ENCODE measurements at regions not wholly inside any gene's neighbourhood (a gene's known extent, or its start where the extent isn't known, plus 50 kb on each side); places are given as distances from the start of the nearest gene placed in this dataset.

- intact Hi-C loops (cut with DNase I): loop anchor here in 1 of 10 donors (10.0 kb wide), 1 partner anchor 60 kb away; no protein-coding TSS in a partner anchor
- Histone ChIP-seq H3K4me3 (no peak overlapping the region), H3K9me3 (peaks cover 0 to 5% (median 0%) of the 10 kb centered on the region in 12 donors), H3K27me3 (no peaks in the 10 kb centered on the region), H3K4me1 (peaks cover 0 to 20% (median 0%) of the 10 kb centered on the region in 12 donors), H3K36me3 (no peaks in the 10 kb centered on the region), H3K27ac (no peak overlapping the region)
- WGBS, 4 donors: 91 to 100% (median 96%) methylated on average over 1 of the region's 1 CpG
- ATAC-seq: no peak
- TF ChIP-seq CTCF (IDR thresholded peaks at IDR 0.05): no peak
- TF ChIP-seq POLR2A (IDR thresholded peaks at IDR 0.05): no peak
- no peak for DNase-seq
These were observed 72.2 kb upstream of the IL6 start for GRCh38 chr7:22654831-22655230.

- Histone ChIP-seq H3K4me3 (no peak overlapping the region), H3K27me3 (no peaks in the 10 kb centered on the region), H3K4me1 (peaks cover 0 to 20% (median 0%) of the 10 kb centered on the region in 12 donors), H3K27ac (peak overlapping the region in 2 of 12 donors; percentile 3 to 42), H3K36me3 (no peaks in the 10 kb centered on the region), H3K9me3 (peaks cover 0 to 5% (median 0%) of the 10 kb centered on the region in 12 donors)
- ATAC-seq (peak in 1 of 4 donors; percentile 62), DNase-seq (no peak)
- TF ChIP-seq POLR2A (IDR thresholded peaks at IDR 0.05) (no peak), CTCF (IDR thresholded peaks at IDR 0.05) (no peak)
- intact Hi-C loops (cut with DNase I): loop anchor here in 1 of 10 donors (10.0 kb wide), 1 partner anchor 59 kb away; no protein-coding TSS in a partner anchor
These were observed 73.0 kb upstream of the IL6 start for GRCh38 chr7:22653951-22654350.

- intact Hi-C loops (cut with DNase I): loop anchor here in 1 of 10 donors (10.0 kb wide), 1 partner anchor 57 kb away; no protein-coding TSS in a partner anchor
- Histone ChIP-seq H3K4me3 (no peak overlapping the region), H3K27ac (peak overlapping the region in 4 of 12 donors; percentile 1 to 40 (median 12)), H3K4me1 (peaks cover 0 to 20% (median 0%) of the 10 kb centered on the region in 12 donors), H3K36me3 (no peaks in the 10 kb centered on the region), H3K27me3 (no peaks in the 10 kb centered on the region), H3K9me3 (peaks cover 0 to 14% (median 1%) of the 10 kb centered on the region in 12 donors)
- ATAC-seq: peak in 1 of 4 donors; percentile 28
- 57 to 69% (median 64%) methylated on average over 5 of the region's 5 CpGs for WGBS, 4 donors
- TF ChIP-seq POLR2A (IDR thresholded peaks at IDR 0.05): no peak
- no peak for TF ChIP-seq CTCF (IDR thresholded peaks at IDR 0.05)
- DNase-seq: no peak
These were observed 75.3 kb upstream of the IL6 start for GRCh38 chr7:22651534-22652243.

GRCh38 chr7:22651036-22651435 is 76.0 kb upstream of the IL6 start:
- Histone ChIP-seq H3K27ac (peak overlapping the region in 3 of 12 donors; percentile 1 to 21 (median 3)), H3K9me3 (peaks cover 0 to 21% (median 8%) of the 10 kb centered on the region in 12 donors), H3K4me3 (no peak overlapping the region), H3K4me1 (peaks cover 0 to 20% (median 0%) of the 10 kb centered on the region in 12 donors), H3K36me3 (no peaks in the 10 kb centered on the region), H3K27me3 (no peaks in the 10 kb centered on the region)
- ATAC-seq: no peak
- intact Hi-C loops (cut with DNase I): loop anchor here in 1 of 10 donors (10.0 kb wide), 1 partner anchor 56 kb away; no protein-coding TSS in a partner anchor
- TF ChIP-seq CTCF (IDR thresholded peaks at IDR 0.05): no peak
- no peak for TF ChIP-seq POLR2A (IDR thresholded peaks at IDR 0.05)
- 84 to 89% (median 87%) methylated on average over 4 of the region's 4 CpGs for WGBS, 4 donors
- no peak for DNase-seq
